ENCODE measurements at regions not wholly inside any gene's neighbourhood (a gene's known extent, or its start where the extent isn't known, plus 50 kb on each side); places are given as distances from the start of the nearest gene placed in this dataset.
A peak's percentile ranks its signal among the peaks of the same experiment; 100 is the strongest.

GRCh38 chr3:177483182-177483967, 286.1 kb upstream of the TBL1XR1 start:
- intact Hi-C loops (cut with DNase I) = no loop called here
- H3K36me3 ChIP-seq = no peaks in the 10 kb centered on the region
- H3K27ac ChIP-seq = peak overlapping the region in 3 of 4 donors; percentile 50 to 80 (median 64)
- peaks cover 0 to 46% (median 33%) of the 10 kb centered on the region in 4 donors for H3K4me1 ChIP-seq
- no peaks in the 10 kb centered on the region for H3K9me3 ChIP-seq
- no peak for DNase-seq
- H3K27me3 ChIP-seq = no peaks in the 10 kb centered on the region
- no peak overlapping the region for H3K4me3 ChIP-seq
- 73 to 88% methylated on average over 4 of the region's 4 CpGs for WGBS, 2 donors
- TF ChIP-seq CTCF (IDR thresholded peaks at IDR 0.05) = no peak
- TF ChIP-seq POLR2AphosphoS5 (IDR thresholded peaks at IDR 0.05) = no peak
- no peak for TF ChIP-seq POLR2A (IDR thresholded peaks at IDR 0.05)
- TF ChIP-seq EP300 (IDR thresholded peaks at IDR 0.05) = no peak

- Histone ChIP-seq H3K4me1 (peaks cover 0 to 41% (median 24%) of the 10 kb centered on the region in 4 donors), H3K4me3 (no peak overlapping the region), H3K36me3 (no peaks in the 10 kb centered on the region), H3K27ac (peak overlapping the region in 1 of 4 donors; percentile 80), H3K27me3 (no peaks in the 10 kb centered on the region), H3K9me3 (no peaks in the 10 kb centered on the region)
- intact Hi-C loops (cut with DNase I) = no loop called here
- TF ChIP-seq EP300 (IDR thresholded peaks at IDR 0.05) = no peak
- TF ChIP-seq POLR2AphosphoS5 (IDR thresholded peaks at IDR 0.05) = no peak
- no peak for TF ChIP-seq POLR2A (IDR thresholded peaks at IDR 0.05)
- no peak for TF ChIP-seq CTCF (IDR thresholded peaks at IDR 0.05)
- no peak for DNase-seq
- WGBS, 2 donors = 21 to 64% methylated on average over 3 of the region's 3 CpGs
Observed at GRCh38 chr3:177484206-177484605, 286.9 kb upstream of the TBL1XR1 start.

GRCh38 chr3:177484926-177485325, 287.6 kb upstream of the TBL1XR1 start:
- 93 to 94% methylated on average over 2 of the region's 2 CpGs for WGBS, 2 donors
- TF ChIP-seq EP300 (IDR thresholded peaks at IDR 0.05) = no peak
- no peak for TF ChIP-seq POLR2A (IDR thresholded peaks at IDR 0.05)
- no peak for TF ChIP-seq CTCF (IDR thresholded peaks at IDR 0.05)
- no peak for TF ChIP-seq POLR2AphosphoS5 (IDR thresholded peaks at IDR 0.05)
- no peaks in the 10 kb centered on the region for H3K36me3 ChIP-seq
- no peak overlapping the region for H3K4me3 ChIP-seq
- no peak overlapping the region for H3K27ac ChIP-seq
- intact Hi-C loops (cut with DNase I) = no loop called here
- H3K4me1 ChIP-seq = peaks cover 0 to 43% (median 22%) of the 10 kb centered on the region in 4 donors
- no peaks in the 10 kb centered on the region for H3K9me3 ChIP-seq
- no peak for DNase-seq
- H3K27me3 ChIP-seq = no peaks in the 10 kb centered on the region

- Histone ChIP-seq H3K4me1 (peaks cover 0 to 40% (median 34%) of the 10 kb centered on the region in 4 donors), H3K4me3 (no peak overlapping the region), H3K27ac (peak overlapping the region in 1 of 4 donors; percentile 9), H3K27me3 (no peaks in the 10 kb centered on the region), H3K36me3 (no peaks in the 10 kb centered on the region), H3K9me3 (no peaks in the 10 kb centered on the region)
- intact Hi-C loops (cut with DNase I) = no loop called here
- WGBS, 2 donors = 90 to 94% methylated on average over 3 of the region's 3 CpGs
- DNase-seq = no peak
- TF ChIP-seq EP300 (IDR thresholded peaks at IDR 0.05) (no peak), CTCF (IDR thresholded peaks at IDR 0.05) (no peak), POLR2A (IDR thresholded peaks at IDR 0.05) (no peak), POLR2AphosphoS5 (IDR thresholded peaks at IDR 0.05) (no peak)
Observed at GRCh38 chr3:177487635-177488186, 290.4 kb upstream of the TBL1XR1 start.
